Prostate gland (tissue), 2 donors: ENCODE measurements at regions not wholly inside any gene's neighbourhood (a gene's known extent, or its start where the extent isn't known, plus 50 kb on each side); places are given as distances from the start of the nearest gene placed in this dataset.

Experiments used
- POLR2A ChIP-seq: fragments of 450-650 bp; IDR thresholded peaks from one replicate; pipeline ENCODE4 v1.6.1; 2016; ENCODE audit warnings: antibody characterized with exemption, mild to moderate bottlenecking
- TF ChIP-seq, protein P1 (sequence below), 4 experiments: fragments of 200-600 bp in 2 of 4; fragments of 450-650 bp in 2 of 4; sonication (generic) in 2 of 4; IDR thresholded peaks; 1 replicate in 3 of 4; 2 replicates in 1 of 4; pipeline ENCODE4 v1.5.1; 2016 to 2019; ENCODE audit warnings: antibody characterized with exemption in 4 of 4, mild to moderate bottlenecking in 2 of 4, moderate library complexity in 2 of 4

DNA sequence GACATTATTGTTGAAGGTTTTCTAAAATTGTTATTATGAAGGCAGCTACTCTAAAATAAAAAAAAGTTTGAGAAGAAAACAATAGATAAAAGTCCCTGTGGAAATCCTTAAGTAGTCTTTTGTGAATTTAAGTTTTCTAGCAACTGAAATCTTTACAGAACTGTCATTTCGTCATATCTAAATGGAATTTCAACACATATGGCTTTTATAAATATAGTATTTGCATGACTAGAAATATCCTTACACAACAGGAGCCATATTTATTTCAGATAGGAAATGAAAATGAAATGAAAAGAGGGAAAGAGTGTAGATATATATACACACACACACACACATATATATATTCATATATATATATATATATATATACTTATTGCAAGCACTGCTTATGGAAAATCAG lies 204.7 kb upstream of the RGS18 start:
- no peak for TF ChIP-seq POLR2A
- TF ChIP-seq, protein P1, sequence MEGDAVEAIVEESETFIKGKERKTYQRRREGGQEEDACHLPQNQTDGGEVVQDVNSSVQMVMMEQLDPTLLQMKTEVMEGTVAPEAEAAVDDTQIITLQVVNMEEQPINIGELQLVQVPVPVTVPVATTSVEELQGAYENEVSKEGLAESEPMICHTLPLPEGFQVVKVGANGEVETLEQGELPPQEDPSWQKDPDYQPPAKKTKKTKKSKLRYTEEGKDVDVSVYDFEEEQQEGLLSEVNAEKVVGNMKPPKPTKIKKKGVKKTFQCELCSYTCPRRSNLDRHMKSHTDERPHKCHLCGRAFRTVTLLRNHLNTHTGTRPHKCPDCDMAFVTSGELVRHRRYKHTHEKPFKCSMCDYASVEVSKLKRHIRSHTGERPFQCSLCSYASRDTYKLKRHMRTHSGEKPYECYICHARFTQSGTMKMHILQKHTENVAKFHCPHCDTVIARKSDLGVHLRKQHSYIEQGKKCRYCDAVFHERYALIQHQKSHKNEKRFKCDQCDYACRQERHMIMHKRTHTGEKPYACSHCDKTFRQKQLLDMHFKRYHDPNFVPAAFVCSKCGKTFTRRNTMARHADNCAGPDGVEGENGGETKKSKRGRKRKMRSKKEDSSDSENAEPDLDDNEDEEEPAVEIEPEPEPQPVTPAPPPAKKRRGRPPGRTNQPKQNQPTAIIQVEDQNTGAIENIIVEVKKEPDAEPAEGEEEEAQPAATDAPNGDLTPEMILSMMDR (IDR thresholded peaks at IDR 0.05), result no peak
